HG02943 (cell line): ENCODE measurements at regions not wholly inside any gene's neighbourhood (a gene's known extent, or its start where the extent isn't known, plus 50 kb on each side); places are given as distances from the start of the nearest gene placed in this dataset.

Source experiments
- ATAC-seq: cut with Tn5 transposase; IDR thresholded peaks from one replicate; pipeline ENCODE4 v1.9.1; 2021; ENCODE audit warnings: mild to moderate bottlenecking, low read depth, moderate library complexity; ENCODE audit not compliant: unreplicated experiment

DNA sequence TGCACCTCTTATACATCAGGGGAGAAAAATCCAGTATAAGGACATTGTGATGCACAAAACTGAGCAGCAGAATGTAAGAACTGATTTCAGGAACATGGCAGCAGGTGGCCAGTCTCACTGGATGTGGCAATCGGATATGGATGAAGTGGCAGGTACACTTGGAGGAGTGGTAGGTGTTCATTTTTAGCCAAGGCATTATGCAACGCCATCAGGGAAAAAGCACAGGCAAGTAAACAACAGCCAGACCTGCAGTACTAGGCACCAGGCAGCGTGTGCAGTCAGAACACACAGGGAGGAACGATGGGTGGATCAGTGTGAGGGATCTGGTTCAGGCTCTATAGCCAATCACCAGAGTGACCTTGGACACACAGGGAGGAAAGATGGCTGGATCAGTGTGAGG, 77.4 kb upstream of the GCFC2 start:
- ATAC-seq: no peak

DNA sequence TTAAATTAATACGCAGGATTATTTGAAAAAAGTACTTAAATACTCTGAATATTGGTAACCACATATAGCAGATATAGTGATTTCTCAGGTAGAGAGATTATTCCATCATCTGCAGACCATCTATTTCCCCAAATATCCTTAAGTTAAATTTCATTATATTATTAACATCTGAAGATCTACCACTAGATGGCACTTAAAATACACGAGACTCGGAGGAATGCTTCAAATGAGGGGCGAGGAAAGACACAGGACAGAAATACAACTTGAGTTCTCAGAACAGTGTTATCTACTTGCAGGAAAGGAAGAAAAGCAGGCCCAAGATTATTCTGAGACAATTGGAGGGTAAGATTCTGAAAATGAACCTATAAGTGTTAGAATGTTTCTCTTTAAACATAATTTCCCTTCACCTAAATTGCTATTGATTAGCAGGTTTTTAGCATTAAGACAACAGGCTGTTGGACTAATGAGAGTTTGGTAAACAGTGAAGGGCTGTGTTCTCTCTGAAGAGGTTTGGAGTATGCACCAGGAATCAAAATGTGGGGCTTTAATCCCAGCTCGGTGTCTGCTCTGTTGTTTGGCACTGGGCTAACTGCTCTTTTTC, 76.9 kb upstream of the GCFC2 start:
- ATAC-seq: no peak

DNA sequence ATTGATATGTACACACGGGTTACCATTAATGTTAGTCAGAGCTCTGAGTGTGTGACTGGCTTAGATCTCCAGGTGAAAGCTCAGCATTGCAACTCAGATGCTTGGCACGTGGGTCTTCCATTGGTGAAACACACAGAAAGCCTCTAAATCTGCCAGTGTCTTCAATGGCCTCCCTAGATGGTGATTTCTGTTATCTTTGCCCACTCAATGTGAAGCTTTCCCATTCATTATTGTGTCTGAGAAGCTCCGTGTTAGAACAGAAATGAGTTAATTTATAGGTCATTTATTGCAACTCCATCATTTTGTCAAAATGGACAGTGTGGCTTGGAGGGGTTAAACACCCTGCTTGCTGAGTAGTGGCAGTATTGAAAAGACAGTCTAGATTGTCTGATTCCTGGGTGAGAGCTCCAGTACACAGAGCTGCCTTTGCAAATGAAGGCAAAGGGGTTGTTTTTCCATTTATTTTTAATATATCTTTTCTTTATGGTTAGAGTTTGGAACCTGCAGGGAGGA, 64.7 kb upstream of the GCFC2 start:
- ATAC-seq: no peak

DNA sequence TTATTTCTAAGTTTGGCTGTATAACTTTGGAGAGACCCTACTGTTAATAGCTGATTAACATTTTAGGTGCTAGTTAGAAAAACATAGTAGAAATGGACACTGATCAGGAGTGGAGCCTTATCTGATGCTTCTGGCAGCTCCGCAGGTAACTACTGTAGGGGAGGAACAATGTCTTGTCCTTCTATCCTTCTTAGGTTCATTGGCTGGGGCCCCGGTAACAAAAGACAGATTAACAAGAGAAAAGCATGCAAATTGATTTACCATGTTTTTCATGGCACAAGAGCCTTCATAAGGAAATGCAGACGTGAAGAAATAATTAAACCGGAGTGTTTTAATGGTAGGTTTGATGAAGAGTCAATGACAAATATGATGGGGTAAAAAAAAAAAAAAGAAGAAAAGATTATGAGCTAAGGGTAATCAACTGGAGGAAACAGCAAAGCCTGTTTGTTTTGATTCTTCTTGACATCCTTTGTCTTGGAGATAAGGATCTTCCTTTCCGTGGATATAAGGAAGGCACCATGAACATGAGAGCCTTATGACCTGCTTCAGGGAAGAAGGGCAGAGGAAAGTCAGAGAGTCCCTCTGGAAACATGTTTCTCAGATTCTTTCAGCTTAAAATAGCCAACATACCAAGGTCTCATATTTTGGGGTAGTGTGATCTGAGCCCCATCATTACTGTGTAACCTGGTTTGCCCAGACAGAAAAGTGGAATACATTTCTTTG, 62.4 kb upstream of the GCFC2 start:
- no peak for ATAC-seq

DNA sequence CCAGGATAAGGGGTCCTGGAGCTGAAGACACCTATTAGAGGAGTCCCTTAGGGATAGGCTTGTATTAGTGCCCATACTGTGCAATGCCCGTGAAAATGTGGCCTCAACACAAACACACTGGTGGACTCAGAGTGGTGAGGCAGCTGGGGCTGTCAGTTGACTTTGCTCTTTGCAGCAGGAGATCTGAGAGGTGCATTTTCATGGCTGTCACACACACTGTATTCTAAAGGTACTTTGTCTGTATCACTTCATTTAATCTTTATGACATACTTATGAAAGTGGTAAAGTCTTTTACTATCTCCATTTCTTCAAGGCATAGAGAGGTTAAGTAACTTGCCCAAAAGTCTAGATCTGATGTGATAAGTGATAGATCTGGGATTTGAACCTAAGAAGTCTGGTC, 55.1 kb upstream of the GCFC2 start:
- ATAC-seq: no peak

DNA sequence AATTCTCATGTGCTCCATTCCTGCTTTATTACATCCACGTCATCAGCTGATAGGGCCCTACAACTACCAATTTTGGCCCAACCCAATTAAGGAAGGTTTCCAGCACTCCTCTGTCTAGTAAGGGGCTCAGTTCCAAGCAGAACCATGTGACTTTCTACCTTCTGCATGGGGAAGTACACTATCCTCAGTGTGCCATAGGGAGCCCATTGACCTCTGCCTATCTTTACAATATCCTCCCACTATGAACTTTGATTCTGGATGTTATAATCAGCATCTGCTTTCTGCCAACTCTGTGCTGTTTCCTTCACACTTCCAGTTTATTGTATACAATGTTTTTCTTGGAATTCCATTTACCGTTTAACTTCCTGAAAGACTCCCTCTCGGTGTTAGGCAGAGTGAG, 53.9 kb upstream of the GCFC2 start:
- ATAC-seq: no peak
